Right hindlimb (tissue), 1 donor: ENCODE measurements at regions not wholly inside any gene's neighbourhood (a gene's known extent, or its start where the extent isn't known, plus 50 kb on each side); places are given as distances from the start of the nearest gene placed in this dataset.
"Not testable (repeated sequence)": the region's sequence is repeated elsewhere in the genome, so short reads cannot be mapped to it uniquely, and the experiment has no call there.

ENCODE experiments used
- DNase-seq: peaks from one replicate; pipeline ENCODE4 v3.0.0-alpha.2; 2018

DNA sequence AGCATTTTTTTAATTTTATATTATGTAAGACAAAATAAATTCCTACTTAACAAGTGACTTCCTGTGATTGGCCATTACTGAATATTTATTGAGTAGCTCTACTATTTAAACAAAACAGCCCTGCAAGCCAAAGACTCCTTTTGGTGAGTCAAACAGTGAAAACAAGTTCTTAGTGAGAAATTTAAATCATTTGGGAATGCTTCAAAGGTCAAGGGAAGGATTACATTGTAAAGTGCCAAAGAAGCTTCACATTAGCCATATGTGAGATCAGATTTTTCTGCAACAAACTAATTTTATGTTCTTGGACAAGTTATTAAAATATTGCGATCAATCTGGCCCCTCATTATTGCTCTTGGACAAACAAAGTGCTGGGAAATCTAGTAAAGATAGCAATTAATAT lies 795.4 kb upstream of the MGAT4C start:
- no peak for DNase-seq

DNA sequence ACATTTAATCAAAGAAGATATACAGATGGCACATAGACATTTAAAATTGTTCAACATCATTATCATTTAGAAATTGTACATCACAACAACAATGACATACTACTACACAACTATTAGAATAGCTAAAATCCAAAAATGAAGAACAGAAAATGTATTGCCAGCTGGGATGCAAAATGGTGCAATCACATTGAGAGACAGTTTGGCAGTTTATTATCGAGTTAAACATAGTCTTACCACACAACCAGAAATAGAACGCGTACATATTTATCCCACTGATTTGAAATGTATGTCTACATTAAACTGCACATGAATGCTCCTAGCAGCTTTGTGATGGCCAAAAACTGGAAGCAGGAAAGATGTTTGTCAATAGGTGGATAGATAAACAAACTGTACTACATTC lies 791.5 kb upstream of the MGAT4C start:
- no peak for DNase-seq

DNA sequence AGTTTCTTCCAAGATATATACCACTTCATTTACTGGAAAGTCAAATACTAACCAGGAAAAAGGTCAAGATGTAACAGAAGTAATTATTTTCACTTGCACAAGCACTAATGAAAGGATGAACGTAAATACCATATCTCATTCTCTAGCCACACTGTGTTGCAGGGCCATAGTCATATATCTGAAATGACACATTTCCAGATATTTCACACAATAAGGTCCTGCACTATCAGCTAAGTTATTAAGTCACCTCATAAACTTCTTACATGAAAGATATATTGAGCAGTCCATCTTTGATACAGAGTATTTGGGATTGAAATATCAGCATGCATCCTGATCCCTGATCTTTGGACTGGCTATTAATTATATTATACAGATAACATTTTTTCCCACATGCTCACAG lies 783.3 kb upstream of the MGAT4C start:
- no peak for DNase-seq

DNA sequence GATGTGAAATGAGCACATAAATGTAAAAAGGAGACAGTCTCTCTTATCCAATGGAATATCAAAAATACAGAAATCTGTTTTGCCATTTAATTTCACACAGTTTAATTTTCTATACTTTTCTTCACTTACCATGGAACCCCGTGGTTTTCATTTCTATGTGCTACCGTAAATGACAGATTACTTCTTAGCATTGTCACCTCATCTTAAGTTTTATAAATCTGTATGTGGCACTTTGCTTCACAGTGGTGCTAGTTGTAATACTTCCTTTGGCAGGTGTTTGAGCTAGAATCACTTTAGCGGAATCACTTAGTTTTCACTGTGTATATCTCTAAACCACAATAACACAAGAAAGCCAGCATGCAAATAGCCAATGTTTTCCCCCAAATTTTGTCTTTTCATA lies 781.9 kb upstream of the MGAT4C start:
- DNase-seq = no peak

DNA sequence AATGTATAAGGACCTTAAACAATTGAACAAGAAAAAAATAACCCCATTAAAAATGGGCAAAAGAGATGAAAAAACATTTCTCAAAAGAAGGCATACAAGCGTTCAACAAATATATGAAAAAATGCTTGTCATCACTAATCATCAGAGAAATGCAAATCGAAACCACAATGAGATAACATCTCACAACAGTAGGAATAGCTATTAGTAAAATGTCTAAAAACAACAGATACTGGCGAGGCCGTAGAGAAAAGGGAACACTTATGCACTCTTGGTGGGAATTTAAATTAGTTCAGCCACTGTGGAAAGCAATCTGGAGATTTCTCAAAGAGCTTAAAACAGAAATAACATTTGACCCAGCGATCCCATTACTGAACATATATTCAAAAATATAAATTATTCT lies 769.8 kb upstream of the MGAT4C start:
- no peak for DNase-seq

DNA sequence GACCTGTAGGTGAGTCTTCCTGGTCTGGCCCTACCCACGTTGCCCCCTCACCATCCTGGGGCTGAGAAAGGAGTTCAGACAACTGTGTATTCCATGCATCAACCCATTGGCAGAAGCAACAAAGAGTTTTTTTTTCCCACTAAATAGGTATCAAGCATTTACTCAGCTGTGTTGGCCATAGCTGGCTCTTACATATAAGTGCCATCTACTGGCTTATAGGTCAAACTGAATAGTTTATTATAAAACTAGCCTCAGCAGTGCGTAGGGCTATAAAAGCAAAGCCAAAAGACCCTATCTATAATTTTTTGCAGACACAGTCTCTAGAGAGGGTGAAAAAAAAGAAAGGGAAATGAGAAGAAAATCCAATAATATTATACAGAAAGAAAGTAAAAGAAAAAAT lies 765.2 kb upstream of the MGAT4C start:
- no peak for DNase-seq

DNA sequence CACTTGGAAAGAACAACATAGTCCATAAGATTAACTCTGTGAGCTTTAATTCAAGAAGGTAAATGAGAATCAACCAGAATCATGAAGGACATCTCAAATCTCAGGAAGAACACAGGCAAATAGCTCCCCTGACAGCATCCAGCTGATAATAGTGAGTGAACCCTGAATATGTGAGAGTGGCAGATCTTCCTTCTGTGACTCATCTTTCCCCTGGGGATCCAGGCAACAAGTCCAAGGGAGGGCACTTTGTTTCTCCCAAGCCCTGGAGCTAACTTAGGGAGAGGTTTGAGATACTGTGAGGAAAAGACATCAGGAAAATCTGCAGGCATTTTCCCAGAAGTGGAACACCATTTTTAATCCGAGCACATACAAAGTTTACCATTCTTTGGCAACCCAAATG lies 763.9 kb upstream of the MGAT4C start:
- no peak for DNase-seq

DNA sequence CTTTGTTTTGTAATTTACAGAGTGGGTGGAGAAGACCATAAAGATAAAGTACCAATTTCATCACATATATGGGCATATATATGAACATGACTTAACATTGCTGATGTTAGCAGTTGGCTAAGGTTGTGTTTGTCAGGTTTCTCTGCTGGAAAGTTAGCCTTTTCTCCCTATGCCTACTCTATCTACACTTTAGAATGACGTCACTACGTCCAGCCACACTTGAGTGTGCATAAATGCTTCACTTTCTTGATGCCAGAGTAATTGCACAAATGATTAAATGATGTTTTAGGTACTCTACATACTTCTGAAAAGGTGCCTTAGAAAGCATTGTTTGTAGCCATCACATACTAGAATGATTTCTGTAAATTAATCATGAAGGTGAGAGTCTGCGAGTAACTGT lies 759.2 kb upstream of the MGAT4C start:
- no peak for DNase-seq

DNA sequence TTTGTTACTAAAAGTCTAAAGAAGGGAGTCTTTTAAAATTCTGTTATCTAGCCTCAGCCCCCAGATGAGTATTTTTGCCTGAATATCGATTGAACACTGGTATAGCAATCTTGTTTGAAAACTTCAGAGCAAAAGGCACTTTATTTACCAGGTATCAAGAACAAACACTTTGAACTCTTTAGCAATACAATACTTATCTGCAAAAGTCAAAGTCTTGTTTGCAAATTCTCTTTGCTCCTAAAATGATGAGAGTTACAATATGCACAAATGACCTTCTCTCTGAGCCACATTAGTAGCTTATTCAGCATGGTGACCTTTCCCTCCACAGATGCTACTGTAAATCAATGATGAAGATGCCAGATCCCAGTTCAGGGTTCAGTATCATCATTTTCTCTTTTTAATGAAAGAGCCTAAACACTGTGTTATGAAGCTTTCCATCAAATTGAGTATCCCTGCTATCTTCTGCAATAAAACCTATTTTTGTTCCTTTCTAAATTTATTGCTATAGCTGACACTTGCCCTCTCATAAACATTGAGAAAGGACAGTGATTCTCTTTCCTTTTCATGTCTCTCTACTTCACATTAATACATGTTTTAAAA lies 752.7 kb upstream of the MGAT4C start:
- no peak for DNase-seq

DNA sequence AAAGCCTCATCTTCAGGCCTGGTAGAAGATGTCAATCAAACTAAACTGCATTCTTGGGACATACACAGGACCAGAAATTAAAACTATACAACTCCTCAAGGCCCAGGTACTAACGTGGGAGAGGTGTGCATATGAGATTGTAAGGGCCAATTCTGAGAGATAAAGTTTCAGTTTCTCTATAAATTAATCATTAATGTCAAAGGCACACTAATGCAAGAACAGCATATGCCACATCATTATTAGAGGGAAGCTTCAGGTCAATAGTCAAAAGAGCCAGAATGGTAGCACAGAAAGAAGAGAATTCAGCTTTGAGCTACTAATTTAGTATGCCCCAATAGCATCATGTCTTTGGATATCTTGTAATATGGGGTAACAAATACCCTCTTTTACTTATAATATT lies 744.9 kb upstream of the MGAT4C start:
- DNase-seq = no peak

DNA sequence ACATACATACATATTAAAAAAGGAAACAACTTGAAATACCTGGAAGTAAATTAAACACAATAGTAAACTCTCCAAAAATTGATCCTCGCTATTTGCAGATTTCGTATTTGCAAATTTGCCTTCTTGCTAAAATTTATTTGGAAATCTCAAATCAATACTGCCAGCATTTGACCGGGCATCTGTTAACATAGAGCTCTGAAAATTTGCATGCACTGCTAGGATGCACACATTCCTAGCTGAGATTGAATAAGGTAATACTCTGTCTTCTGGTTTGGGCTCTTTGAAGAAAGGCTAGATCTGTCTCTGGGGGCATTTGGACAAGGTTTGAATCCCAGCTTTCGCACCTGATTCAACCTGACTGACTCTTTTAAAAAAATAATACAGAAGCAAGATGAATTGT lies 729.1 kb upstream of the MGAT4C start:
- no peak for DNase-seq

DNA sequence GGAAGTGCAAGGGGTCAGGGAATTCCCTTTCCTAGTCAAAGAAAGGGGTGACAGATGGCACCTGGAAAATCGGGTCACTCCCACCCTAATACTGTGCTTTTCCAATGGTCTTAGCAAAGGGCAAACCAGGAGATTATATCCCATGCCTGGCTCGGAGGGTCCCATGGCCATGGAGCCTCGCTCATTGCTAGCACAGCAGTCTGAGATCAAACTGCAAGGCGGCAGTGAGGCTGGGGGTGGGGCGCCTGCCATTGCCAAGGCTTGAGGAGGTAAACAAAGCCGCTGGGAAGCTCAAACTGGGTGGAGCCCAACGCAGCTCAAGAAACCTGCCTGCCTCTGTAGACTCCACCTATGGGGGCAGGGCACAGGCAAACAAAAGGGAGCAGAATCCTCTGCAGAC lies 714.4 kb upstream of the MGAT4C start:
- DNase-seq = not testable (repeated sequence)

DNA sequence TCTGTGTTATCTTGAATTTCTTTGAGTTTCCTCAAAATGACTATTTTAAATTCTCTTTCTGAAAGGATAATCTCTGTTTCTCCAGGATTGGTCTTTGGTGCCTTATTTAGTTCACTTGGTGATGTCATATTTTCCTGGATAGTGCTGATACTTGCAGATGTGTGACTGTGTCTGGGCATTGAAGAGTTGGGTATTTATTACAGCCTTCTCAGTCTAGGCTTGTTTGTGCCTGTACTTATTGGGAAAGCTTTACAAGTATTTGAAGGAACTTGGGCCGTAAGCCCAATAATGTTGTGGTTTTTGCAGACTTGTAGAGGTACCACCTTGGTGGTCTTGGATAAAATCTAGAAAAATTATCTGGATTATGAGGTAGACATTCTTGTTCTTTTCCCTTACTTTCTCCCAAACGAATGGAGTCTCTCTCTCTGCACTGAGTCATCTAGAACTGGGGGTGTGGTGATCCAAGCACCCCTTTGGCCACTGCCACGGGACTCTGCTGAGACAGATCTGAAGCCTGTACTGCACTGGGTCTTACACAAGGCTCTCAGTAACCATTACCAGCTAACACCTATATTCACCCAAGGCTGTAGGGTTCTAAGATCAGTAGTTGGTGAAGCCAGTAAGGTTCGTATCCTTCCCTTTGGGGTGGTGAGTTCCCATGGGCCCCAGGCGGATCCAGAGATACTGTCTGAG lies 703.7 kb upstream of the MGAT4C start:
- no peak for DNase-seq

DNA sequence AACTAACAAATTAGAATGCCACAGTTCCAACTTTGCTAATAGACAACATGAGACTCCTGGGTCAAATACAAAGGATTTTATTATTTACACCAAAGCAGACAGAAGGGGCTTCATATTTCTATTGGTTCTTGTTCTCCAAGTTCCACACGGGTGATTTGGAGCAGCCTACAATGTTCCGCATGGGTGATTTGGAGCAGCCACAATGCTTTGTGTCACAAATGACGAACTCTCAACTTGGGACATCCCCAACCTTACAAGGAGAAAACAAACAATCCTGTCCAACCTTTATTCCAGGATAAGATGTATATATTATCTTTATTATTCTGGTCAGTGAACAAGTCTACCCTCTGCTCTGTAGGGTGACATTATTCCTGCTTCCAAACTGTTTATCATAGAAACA lies 694.3 kb upstream of the MGAT4C start:
- no peak for DNase-seq

DNA sequence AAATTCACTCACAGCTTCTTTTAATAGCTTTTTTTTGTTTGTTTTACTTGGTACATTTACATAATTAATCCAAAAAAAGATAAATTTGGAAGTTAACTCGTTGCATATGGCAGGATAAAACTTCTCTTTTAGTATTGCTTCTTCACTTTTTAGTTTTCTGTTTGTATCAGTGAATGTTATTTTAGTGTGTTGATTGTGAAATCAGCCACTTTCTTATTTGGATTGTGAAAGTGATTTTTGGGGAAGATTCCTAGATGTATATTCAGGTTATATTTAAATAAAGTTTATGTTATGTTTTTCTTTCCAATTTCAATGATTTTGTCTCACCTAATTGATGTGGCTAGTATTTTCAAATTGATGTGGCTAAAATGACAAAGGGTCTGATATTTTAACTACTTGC lies 693.9 kb upstream of the MGAT4C start:
- no peak for DNase-seq

DNA sequence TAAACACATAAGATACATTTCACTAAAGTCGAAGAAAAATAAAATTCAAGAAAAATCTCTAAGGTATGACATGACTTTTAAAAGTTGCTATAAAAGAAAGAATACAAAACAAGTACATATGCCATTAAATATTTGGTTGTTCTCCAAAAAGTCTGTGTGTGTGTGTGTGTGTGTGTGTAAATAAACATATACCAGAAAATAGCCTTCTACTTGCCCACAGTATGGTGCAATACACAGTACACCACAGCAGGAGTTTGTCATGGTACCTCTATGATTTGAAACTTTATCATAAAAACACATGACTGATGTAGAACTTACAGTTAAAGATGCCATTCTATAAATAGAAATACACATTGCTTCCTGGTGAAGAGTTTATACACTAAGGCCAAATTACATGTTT lies 692.7 kb upstream of the MGAT4C start:
- DNase-seq = no peak

DNA sequence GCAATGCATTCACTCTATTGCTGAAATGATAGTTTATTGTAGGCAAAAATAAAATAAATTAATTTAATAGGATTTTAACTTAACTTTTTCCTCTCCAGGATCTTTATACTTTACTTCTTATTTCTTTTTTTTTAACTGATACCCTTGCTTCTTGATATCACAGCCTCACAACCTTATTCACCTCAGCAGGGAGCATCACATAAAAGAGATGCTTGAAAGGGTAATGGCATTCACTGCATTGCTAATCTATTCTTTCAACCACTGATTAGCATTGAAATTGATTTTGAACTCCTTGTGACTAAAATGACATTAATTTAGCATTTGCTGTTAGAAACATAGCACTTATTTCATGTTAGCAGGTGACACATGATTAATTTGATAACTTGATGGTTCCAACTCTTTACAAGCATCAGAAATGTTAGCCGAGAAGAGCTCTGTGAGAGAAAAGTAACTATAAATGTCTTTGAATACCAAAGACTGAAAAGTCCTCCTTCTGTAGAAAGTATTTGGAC lies 689.5 kb upstream of the MGAT4C start:
- DNase-seq = no peak

DNA sequence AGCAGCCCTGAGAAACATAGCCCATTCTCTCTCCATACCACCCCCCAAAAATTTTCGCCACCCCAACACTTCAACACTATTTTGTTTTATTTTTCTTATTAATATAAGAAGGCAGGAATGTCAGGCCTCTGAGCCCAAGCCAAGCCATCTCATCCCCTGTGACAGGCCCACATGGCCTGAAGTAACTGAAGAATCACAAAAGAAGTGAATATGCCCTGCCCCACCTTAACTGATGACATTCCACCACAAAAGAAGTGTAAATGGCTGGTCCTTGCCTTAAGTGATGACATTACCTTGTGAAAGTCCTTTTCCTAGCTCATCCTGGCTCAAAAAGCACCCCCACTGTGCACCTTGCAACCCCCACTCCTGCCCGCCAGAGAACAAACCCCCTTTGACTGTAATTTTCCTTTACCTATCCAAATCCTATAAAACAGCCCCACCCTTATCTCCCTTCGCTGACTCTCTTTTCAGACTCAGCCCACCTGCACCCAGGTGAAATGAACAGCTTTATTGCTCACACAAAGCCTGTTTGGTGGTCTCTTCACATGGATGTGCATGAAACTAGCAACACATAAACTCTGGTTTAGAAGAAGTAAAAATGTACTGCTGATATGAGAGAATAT lies 688.1 kb upstream of the MGAT4C start:
- DNase-seq = not testable (repeated sequence)

DNA sequence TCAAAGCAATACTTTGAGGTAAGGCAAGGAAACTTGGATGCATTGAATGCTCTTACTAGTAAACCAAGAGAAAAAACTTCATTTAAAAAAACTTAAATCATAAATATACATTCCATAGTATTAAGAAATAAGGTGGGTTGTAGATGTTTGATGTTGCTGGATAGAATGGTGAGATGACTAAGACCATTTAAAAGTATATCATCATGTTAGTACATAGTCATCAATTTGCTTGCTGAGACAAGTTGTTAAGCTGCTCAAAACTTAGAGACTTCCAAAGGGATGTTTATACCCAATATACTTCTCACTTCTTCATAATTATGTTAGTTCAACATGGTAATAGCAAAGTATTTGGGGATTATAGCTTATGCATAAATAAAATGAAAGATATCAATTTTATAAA lies 675.5 kb upstream of the MGAT4C start:
- no peak for DNase-seq

DNA sequence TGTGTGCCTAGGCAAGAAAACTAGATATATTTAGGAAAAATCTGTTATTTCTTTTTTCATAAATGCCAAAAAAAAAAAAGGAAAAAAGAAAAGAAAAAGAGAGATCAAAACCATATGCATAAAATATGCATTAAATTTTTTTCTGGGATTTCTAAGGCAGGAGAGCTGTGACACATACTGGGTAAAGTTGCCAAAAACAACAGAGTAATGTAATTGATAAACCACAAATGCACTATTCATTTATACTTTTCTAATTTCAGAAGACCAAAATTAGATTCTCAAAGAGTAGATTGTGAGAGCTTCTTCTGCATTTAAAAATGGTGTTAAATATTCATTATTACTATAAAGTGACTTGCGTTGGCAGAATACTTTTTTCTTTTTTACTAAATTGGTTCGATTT lies 673.8 kb upstream of the MGAT4C start:
- DNase-seq = no peak

DNA sequence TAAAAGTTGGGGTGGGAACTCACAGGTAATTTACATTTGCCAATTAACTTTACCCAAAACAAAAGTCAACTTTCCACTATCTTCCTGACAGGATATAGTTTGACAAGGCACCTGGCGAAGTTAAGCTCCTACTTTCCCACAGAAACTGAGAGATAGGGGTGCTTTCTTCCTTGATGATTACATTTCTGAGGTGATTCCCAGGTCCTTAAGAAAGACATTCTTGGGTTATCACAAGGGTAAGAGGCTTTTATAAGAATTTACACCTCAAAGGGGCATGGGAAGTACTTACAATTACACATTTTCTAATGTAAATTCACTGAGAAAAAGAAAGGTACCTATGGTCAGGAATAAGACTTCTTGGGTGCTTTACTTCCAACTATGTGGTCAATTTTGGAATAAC lies 660.9 kb upstream of the MGAT4C start:
- DNase-seq = no peak

DNA sequence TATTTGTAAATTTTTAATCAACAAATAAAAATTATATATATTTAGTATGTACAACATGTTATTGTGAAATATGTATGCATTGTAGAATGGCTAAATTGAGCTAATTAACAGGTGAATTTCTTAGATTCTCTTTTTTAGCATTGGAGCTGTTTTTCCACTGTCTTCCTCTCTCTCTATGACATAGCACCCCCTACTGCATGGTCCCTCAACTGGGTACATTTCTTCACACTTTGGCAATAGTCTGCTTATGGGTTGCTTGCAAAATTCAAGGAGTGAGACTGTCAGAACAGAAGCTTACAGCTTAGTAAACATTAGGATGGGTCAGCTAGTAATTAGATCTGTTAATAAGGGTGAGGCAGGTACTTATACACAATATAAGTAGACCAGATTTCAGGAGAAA lies 658.5 kb upstream of the MGAT4C start:
- no peak for DNase-seq

DNA sequence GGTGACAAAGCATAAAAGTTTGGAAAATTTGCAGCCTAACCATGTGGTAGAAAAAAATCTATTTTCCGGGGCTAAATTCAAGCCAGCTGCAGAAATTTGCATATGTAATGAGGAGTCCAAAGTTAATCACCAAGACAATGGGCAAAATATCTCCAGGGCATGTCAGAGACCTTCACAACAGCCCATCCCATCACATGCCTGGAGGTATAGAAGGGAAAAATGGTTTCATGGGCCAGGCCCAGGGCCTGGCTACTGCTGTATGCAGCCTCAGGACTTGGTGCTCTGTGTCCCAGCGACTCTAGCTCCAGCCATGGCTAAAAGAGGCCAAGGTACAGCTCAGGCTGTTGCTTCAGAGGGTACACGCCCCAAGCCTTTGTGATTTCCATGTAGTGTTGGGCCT lies 655.8 kb upstream of the MGAT4C start:
- DNase-seq = no peak

DNA sequence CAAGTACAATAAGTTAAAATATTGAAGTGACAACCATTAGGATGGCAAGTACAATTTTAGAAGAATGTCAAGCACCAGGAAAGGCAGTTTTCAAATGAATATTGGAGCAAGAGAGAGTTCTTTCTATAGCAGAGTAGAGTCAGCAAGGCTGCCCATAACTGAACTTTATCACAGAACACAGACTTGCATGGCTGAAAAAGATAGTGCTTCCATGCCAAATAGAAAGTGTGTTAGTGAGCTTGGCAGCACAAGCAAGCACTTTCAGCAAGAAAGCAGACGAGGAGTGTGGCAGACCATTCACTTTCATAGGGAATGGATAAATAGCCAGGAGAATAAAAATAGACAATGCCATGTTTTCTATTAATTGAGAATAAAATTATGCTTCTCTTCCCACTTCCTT lies 647.0 kb upstream of the MGAT4C start:
- DNase-seq = no peak

DNA sequence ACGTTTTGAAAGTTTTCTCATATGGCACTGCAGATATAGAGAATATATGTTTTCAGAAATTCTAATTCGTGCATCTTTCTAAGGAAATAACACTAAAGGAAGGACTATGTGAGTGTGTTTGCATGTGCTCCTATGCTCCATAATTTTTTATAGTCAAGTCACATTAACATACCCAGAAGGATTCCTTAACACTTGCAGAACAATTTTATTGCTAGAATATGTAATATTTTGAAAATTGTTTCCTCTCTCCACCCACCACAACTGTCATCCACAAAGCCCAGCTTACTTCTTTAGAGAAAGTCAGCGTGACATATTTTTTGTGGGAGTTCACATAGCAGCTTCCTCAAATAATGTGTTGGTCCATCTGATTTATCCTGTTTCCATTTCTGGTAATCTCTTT lies 604.6 kb upstream of the MGAT4C start:
- no peak for DNase-seq
